ENCODE measurements at regions not wholly inside any gene's neighbourhood (a gene's known extent, or its start where the extent isn't known, plus 50 kb on each side); places are given as distances from the start of the nearest gene placed in this dataset.
A peak's percentile ranks its signal among the peaks of the same experiment; 100 is the strongest.

DNA sequence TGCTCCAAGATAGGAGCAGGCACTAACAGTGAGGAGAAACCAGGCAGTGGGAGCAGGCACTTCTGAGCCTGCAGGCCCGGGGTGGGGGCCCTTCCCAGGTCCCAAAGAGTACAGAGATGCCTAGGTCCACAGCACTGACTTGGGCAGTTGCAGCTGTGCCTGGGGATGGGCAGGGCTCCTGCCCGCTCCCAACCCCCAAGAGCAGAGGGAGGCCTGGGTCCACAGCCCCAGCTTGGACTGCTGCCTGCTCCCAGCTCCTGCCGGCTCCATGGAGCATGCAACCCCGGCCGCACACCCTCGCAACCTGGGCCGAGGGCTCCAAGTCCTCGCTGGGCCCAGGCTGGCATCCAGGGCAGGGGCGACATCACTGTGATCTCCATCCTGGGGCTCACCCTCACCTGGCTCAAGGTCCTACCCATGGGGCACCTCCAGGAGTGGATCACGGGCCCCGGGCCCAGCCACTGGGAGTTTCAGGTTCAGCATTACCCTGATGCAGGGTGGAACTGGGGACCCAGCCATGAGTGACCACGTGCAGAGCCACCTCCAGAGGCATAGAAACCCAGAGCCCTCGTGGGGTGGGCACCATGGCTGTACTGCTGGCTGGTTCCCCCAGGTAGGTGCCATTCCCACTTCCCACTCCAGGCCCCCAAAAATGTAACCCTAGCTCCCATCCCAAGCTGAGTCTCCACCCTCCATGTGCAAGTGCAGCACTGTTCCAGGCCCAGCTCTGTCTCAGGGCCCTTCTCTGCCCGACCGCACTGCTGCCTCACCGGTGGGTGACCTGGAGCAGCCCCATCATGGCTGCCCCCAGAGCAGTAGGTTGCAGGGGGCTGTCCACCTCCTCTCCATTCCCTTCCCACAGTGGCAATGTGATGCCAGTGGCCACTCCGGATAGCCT, 325.6 kb downstream of the NR4A2 start:
- H3K36me3 Mint-ChIP-seq (ENCODE audit: low read depth) = peaks cover 2% of the 10 kb centered on the region
- H3K4me3 Mint-ChIP-seq (ENCODE audit: unreplicated experiment) = no peak overlapping the region
- peak; percentile 70 for DNase-seq (ENCODE audit: low spot score)
- H3K27ac Mint-ChIP-seq (ENCODE audit: unreplicated experiment) = no peak overlapping the region
- peaks cover 10% of the 10 kb centered on the region for H3K9me3 Mint-ChIP-seq (ENCODE audit: low read depth)
- TF ChIP-seq, protein P1, sequence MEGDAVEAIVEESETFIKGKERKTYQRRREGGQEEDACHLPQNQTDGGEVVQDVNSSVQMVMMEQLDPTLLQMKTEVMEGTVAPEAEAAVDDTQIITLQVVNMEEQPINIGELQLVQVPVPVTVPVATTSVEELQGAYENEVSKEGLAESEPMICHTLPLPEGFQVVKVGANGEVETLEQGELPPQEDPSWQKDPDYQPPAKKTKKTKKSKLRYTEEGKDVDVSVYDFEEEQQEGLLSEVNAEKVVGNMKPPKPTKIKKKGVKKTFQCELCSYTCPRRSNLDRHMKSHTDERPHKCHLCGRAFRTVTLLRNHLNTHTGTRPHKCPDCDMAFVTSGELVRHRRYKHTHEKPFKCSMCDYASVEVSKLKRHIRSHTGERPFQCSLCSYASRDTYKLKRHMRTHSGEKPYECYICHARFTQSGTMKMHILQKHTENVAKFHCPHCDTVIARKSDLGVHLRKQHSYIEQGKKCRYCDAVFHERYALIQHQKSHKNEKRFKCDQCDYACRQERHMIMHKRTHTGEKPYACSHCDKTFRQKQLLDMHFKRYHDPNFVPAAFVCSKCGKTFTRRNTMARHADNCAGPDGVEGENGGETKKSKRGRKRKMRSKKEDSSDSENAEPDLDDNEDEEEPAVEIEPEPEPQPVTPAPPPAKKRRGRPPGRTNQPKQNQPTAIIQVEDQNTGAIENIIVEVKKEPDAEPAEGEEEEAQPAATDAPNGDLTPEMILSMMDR (IDR thresholded peaks at IDR 0.05) = no peak
- H3K27me3 Mint-ChIP-seq (ENCODE audit: low read depth) = no peaks in the 10 kb centered on the region
- H3K4me1 Mint-ChIP-seq (ENCODE audit: low read depth) = no peaks in the 10 kb centered on the region

DNA sequence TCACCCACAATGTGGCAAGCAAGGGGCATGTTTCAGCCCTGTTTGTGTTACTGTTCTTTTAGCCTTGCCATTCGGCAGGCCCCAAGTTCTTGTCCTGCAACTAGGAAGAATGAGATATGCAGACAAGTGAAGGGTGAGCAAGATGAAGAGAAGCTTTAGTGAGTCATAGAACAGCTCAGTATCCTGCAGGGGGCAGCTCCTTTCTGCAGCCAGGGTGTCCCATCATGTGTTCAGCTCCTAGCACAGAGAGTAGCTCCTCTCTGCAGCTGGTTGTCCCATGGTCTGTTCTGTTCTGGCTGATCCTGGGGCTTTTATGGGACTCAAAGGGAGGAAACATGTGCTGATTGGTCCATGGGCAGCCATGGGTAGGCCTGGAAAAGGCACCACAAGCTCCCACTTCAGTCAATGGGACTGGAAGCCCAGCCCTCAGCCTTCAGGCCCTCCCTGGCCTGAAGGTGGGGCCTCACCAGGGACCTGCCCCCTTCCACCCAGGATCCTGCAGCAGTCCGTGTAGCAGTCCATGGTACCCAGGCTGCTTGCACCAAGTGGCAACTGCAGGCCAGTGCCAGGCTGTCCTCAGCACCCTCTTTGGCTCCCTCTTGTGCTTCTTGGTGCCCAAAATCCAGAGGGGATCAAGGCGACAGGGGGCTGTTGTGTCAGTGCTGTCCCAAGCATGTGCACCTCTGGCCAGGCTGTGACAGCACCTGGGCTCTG, 326.4 kb downstream of the NR4A2 start:
- Mint-ChIP-seq H3K9me3 (ENCODE audit: low read depth) (peaks cover 10% of the 10 kb centered on the region), H3K4me1 (ENCODE audit: low read depth) (no peaks in the 10 kb centered on the region), H3K4me3 (ENCODE audit: unreplicated experiment) (no peak overlapping the region), H3K27ac (ENCODE audit: unreplicated experiment) (no peak overlapping the region), H3K27me3 (ENCODE audit: low read depth) (no peaks in the 10 kb centered on the region), H3K36me3 (ENCODE audit: low read depth) (peaks cover 2% of the 10 kb centered on the region)
- TF ChIP-seq, protein P1 (IDR thresholded peaks at IDR 0.05) = no peak
- peak; percentile 61 for DNase-seq (ENCODE audit: low spot score)

DNA sequence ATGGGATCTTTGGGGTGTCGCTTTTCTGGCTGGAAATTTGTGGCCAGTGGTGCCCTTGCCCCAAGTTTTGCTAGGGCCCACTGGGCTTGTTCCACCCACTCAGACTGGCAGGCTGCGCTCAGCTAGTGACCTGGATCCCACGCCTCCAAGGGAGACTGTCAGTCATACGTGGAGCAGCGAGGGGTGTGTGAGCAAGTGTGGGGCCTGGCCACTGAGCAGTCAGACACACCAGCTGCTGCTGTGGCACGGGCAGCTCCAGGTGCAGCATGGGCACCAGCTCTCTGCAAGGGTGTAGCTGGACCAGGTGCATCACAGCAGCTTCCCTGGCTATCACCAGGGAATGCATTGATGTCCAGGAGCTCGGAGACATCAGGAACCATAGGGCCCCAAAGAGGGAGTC, 327.0 kb downstream of the NR4A2 start:
- H3K4me3 Mint-ChIP-seq (ENCODE audit: unreplicated experiment) = no peak overlapping the region
- peak; percentile 83 for DNase-seq (ENCODE audit: low spot score)
- peaks cover 2% of the 10 kb centered on the region for H3K36me3 Mint-ChIP-seq (ENCODE audit: low read depth)
- no peaks in the 10 kb centered on the region for H3K27me3 Mint-ChIP-seq (ENCODE audit: low read depth)
- H3K27ac Mint-ChIP-seq (ENCODE audit: unreplicated experiment) = no peak overlapping the region
- TF ChIP-seq, protein P1 (IDR thresholded peaks at IDR 0.05) = no peak
- no peaks in the 10 kb centered on the region for H3K4me1 Mint-ChIP-seq (ENCODE audit: low read depth)
- H3K9me3 Mint-ChIP-seq (ENCODE audit: low read depth) = peaks cover 7% of the 10 kb centered on the region

DNA sequence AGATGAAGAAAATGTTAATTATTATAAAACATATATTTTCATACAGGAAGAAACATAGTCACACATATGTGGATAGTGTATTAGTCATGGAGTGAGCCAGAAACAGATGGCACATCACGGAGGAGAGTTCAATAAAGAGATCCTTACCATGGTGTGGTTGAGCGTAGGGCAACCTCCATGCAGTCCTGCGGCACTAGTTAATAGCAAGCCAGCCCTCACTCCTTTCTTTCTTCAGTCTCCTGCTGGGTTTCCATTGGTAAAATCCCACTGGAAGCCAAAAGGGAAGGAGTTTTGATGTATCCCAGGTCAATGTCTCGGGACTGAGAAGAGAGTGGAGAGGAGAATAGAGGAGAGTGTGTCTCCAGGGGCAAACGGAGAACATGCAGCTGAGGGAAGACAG, 328.1 kb downstream of the NR4A2 start:
- H3K4me3 Mint-ChIP-seq (ENCODE audit: unreplicated experiment) = no peak overlapping the region
- peaks cover 2% of the 10 kb centered on the region for H3K9me3 Mint-ChIP-seq (ENCODE audit: low read depth)
- peaks cover 1% of the 10 kb centered on the region for H3K36me3 Mint-ChIP-seq (ENCODE audit: low read depth)
- no peak overlapping the region for H3K27ac Mint-ChIP-seq (ENCODE audit: unreplicated experiment)
- TF ChIP-seq, protein P1 (IDR thresholded peaks at IDR 0.05) = no peak
- no peaks in the 10 kb centered on the region for H3K4me1 Mint-ChIP-seq (ENCODE audit: low read depth)
- H3K27me3 Mint-ChIP-seq (ENCODE audit: low read depth) = no peaks in the 10 kb centered on the region
- no peak for DNase-seq (ENCODE audit: low spot score)

DNA sequence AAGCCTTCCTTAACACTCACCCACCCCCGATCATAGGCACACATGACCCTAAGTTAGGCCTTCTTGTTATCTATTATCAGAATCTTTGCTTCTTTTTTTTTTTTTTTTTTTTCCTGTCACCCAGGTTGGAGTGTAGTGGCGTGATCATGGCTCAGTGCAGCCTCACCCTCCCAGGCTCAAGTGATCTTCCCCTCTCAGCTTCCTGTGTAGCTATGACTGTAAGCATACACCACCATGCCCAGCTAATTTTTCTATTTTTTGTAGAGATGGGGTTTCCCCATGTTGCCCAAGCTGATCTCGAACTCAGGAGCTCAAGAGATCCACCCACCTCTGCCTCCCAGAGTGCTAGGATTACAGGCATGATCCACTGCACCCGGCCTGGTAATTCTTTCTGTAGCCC, 328.7 kb downstream of the NR4A2 start:
- no peaks in the 10 kb centered on the region for H3K27me3 Mint-ChIP-seq (ENCODE audit: low read depth)
- no peaks in the 10 kb centered on the region for H3K4me1 Mint-ChIP-seq (ENCODE audit: low read depth)
- no peak overlapping the region for H3K27ac Mint-ChIP-seq (ENCODE audit: unreplicated experiment)
- H3K9me3 Mint-ChIP-seq (ENCODE audit: low read depth) = no peaks in the 10 kb centered on the region
- no peaks in the 10 kb centered on the region for H3K36me3 Mint-ChIP-seq (ENCODE audit: low read depth)
- TF ChIP-seq, protein P1 (IDR thresholded peaks at IDR 0.05) = no peak
- H3K4me3 Mint-ChIP-seq (ENCODE audit: unreplicated experiment) = no peak overlapping the region
- no peak for DNase-seq (ENCODE audit: low spot score)

All from chondrocyte (in vitro differentiated cells).